Chondrocyte (in vitro differentiated cells): ENCODE measurements at regions not wholly inside any gene's neighbourhood (a gene's known extent, or its start where the extent isn't known, plus 50 kb on each side); places are given as distances from the start of the nearest gene placed in this dataset.

Source experiments
- DNase-seq: peaks from one replicate; pipeline ENCODE4 v3.0.0; 2021; ENCODE audit warnings: mixed read lengths, low spot score
- H3K27ac Mint-ChIP-seq: one replicate; pipeline ENCODE4 v1.8.0; 2021; ENCODE audit warnings: mild to moderate bottlenecking, moderate library complexity, mixed read lengths; ENCODE audit not compliant: unreplicated experiment
- H3K27me3 Mint-ChIP-seq: 2 replicates; pipeline ENCODE4 v1.8.0; 2021; ENCODE audit warnings: low read depth, mixed read lengths
- H3K36me3 Mint-ChIP-seq: 2 replicates; pipeline ENCODE4 v1.8.0; 2021; ENCODE audit warnings: low read depth, mixed read lengths
- H3K4me1 Mint-ChIP-seq: 2 replicates; pipeline ENCODE4 v1.8.0; 2021; ENCODE audit warnings: low read depth, mild to moderate bottlenecking, mixed read lengths
- H3K4me3 Mint-ChIP-seq: one replicate; pipeline ENCODE4 v1.8.0; 2021; ENCODE audit warnings: mild to moderate bottlenecking, moderate library complexity, mixed read lengths; ENCODE audit not compliant: unreplicated experiment
- H3K9me3 Mint-ChIP-seq: 2 replicates; pipeline ENCODE4 v1.8.0; 2021; ENCODE audit warnings: low read depth, mixed read lengths
- TF ChIP-seq, protein P1 (sequence below): fragments of 200-600 bp; sonication (generic); IDR thresholded peaks from 2 replicates; pipeline ENCODE4 v1.5.0; 2021; ENCODE audit warnings: antibody characterized with exemption, mild to moderate bottlenecking, moderate library complexity

- Mint-ChIP-seq H3K4me1 (no peaks in the 10 kb centered on the region), H3K27me3 (peaks cover 3% of the 10 kb centered on the region), H3K36me3 (no peaks in the 10 kb centered on the region), H3K27ac (no peak overlapping the region), H3K4me3 (no peak overlapping the region), H3K9me3 (no peaks in the 10 kb centered on the region)
- TF ChIP-seq, protein P1, sequence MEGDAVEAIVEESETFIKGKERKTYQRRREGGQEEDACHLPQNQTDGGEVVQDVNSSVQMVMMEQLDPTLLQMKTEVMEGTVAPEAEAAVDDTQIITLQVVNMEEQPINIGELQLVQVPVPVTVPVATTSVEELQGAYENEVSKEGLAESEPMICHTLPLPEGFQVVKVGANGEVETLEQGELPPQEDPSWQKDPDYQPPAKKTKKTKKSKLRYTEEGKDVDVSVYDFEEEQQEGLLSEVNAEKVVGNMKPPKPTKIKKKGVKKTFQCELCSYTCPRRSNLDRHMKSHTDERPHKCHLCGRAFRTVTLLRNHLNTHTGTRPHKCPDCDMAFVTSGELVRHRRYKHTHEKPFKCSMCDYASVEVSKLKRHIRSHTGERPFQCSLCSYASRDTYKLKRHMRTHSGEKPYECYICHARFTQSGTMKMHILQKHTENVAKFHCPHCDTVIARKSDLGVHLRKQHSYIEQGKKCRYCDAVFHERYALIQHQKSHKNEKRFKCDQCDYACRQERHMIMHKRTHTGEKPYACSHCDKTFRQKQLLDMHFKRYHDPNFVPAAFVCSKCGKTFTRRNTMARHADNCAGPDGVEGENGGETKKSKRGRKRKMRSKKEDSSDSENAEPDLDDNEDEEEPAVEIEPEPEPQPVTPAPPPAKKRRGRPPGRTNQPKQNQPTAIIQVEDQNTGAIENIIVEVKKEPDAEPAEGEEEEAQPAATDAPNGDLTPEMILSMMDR = no peak
- DNase-seq = no peak
Measured at GRCh38 chr9:30970186-30970585, 1414.3 kb upstream of the ACO1 start.

- no peaks in the 10 kb centered on the region for H3K9me3 Mint-ChIP-seq
- H3K27ac Mint-ChIP-seq = no peak overlapping the region
- no peaks in the 10 kb centered on the region for H3K36me3 Mint-ChIP-seq
- DNase-seq = no peak
- TF ChIP-seq, protein P1 = no peak
- no peak overlapping the region for H3K4me3 Mint-ChIP-seq
- H3K4me1 Mint-ChIP-seq = no peaks in the 10 kb centered on the region
- peaks cover 3% of the 10 kb centered on the region for H3K27me3 Mint-ChIP-seq
Measured at GRCh38 chr9:30970812-30971211, 1413.6 kb upstream of the ACO1 start.

DNA sequence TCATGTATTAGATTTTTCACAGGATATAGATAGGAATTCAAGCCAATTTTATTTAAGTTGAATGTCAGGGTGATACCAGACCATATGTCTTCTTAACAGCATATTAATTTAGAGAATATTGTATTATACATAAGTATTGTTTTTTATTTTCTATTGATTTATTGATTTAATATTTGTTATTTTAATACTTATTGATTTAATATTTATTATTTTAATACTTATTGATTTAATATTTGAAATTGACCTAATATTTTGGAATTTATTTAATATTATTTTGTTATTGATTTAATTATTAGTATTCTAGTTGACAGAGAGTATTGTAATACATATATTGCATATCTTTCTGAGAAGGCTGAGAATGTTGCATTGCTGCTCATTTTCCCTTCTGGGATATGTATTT, 1411.8 kb upstream of the ACO1 start:
- H3K36me3 Mint-ChIP-seq = no peaks in the 10 kb centered on the region
- no peaks in the 10 kb centered on the region for H3K9me3 Mint-ChIP-seq
- no peak overlapping the region for H3K27ac Mint-ChIP-seq
- H3K4me3 Mint-ChIP-seq = no peak overlapping the region
- H3K4me1 Mint-ChIP-seq = no peaks in the 10 kb centered on the region
- no peaks in the 10 kb centered on the region for H3K27me3 Mint-ChIP-seq
- no peak for DNase-seq
- TF ChIP-seq, protein P1 = no peak

DNA sequence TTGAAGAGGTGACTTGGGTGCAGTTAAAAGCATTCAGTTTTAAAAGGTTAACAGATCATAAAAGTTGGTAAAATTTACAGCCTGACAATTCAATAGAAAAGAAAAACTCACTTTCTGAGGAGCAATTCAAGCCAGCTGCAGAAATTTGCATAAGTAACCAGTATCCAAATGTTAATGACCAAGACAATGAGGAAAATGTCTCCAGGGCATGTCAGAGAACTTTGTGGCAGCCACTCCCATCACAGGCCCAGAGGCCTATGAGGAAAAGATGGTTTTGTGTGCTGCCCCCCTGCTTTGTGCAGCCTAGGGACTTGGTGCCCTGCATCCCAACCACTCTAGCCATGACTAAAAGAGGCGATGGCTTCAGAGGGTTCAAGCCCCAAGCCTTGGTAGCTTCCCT, 1406.5 kb upstream of the ACO1 start:
- Mint-ChIP-seq H3K9me3 (peaks cover 6% of the 10 kb centered on the region), H3K36me3 (no peaks in the 10 kb centered on the region), H3K4me1 (no peaks in the 10 kb centered on the region), H3K4me3 (no peak overlapping the region), H3K27ac (no peak overlapping the region), H3K27me3 (no peaks in the 10 kb centered on the region)
- DNase-seq = no peak
- TF ChIP-seq, protein P1 = no peak

DNA sequence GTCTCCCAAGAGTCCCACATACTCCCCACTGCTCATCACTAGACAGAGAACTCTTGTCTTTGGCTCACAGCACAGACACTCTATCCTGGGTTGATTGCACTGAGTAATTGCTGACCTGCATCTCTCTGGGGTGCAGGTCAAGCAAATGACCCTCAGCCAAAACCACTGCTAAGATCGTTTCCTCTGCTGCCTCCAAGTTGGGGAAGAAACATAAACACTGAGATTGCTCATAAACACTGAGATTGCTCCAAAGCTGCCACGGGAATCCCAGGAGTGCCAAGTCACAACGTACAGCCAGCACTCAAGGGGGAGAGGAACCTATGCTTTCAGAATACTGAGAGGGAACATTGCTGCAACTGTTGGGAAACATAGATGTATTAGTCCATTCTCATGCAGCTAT, 1402.1 kb upstream of the ACO1 start:
- no peak overlapping the region for H3K27ac Mint-ChIP-seq

More for the DNA sequence above, 1402.1 kb upstream of the ACO1 start:
- TF ChIP-seq, protein P1 = no peak
- Mint-ChIP-seq H3K9me3 (peaks cover 17% of the 10 kb centered on the region), H3K4me3 (no peak overlapping the region), H3K4me1 (no peaks in the 10 kb centered on the region), H3K27me3 (no peaks in the 10 kb centered on the region), H3K36me3 (no peaks in the 10 kb centered on the region)
- DNase-seq = no peak
